ENCODE measurements at regions not wholly inside any gene's neighbourhood (a gene's known extent, or its start where the extent isn't known, plus 50 kb on each side); places are given as distances from the start of the nearest gene placed in this dataset.

DNA sequence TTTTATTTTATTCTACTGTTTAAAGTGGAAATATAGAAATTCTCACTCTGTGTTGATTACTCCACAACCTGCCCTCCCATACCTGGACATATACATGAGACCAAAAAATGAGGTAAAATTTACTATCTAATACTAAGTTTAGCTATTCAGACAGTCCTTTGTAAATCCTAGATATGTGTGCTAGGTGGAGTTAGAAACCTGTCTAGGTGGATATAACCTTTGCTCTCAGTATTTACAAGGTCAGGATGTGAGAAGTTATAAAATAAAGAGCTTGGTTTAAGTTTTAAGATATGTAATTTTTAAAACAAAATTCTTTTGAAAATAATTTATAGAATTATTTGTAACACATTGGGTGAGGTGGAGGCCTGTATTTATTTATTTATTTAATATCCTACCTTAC, 221.5 kb downstream of the PCDH7 start:
- Mint-ChIP-seq H3K4me3 (no peak overlapping the region), H3K36me3 (no peaks in the 10 kb centered on the region), H3K27ac (no peak overlapping the region), H3K27me3 (no peaks in the 10 kb centered on the region), H3K4me1 (no peaks in the 10 kb centered on the region), H3K9me3 (peaks cover 3 to 7% (median 4%) of the 10 kb centered on the region in 3 donors)
- Histone ChIP-seq H3K36me3 (ENCODE audit: control insufficient read depth in 2 of 2, extremely low read depth in 1 of 2, insufficient read depth in 1 of 2, low read length in 1 of 2) (no peaks in the 10 kb centered on the region), H3K27ac (ENCODE audit: low read length) (no peak overlapping the region), H3K27me3 (replicated peaks in 1 of 2; ENCODE audit: control insufficient read depth in 2 of 2, extremely low read depth in 1 of 2, insufficient read depth in 2 of 2, low read length in 1 of 2) (no peaks in the 10 kb centered on the region), H3K4me1 (ENCODE audit: control insufficient read depth in 1 of 2, extremely low read depth in 1 of 2, insufficient read depth in 2 of 2, low read length in 2 of 2) (no peaks in the 10 kb centered on the region), H3K9me3 (no peaks in the 10 kb centered on the region), H3K4me3 (ENCODE audit: control insufficient read depth in 1 of 2, extremely low read depth in 1 of 2, low read length in 1 of 2) (no peak overlapping the region)
- ATAC-seq (replicated peaks in 1 of 4), result no peak
- POLR2A ChIA-PET, result no interaction called here
- DNase-seq, result no peak
- CTCF ChIA-PET, result no interaction called here

DNA sequence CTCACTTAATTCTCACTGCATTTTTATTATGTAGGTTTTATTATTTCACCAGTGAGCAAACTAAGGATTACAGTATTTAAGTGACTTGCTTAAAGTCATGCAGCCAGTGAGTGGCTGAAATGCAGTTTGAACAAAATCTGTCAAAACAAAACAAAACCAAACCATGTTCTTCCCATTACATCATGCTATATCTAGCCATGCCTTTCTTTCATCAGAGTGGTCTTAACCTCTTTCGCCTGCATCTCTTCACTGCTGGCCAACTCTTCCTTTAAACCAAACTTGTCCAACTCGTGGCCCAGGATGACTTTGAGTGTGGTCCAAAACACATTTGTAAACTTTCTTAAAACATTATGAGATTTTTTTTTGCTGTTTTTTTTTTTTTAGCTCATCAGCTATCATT, 223.2 kb downstream of the PCDH7 start:
- H3K27ac Mint-ChIP-seq, result no peak overlapping the region
- POLR2A ChIA-PET, result no interaction called here
- H3K4me3 Mint-ChIP-seq, result no peak overlapping the region
- no peaks in the 10 kb centered on the region for H3K36me3 Mint-ChIP-seq
- ATAC-seq (replicated peaks in 1 of 4) (no peak), DNase-seq (no peak)
- H3K36me3 ChIP-seq (ENCODE audit: control insufficient read depth in 2 of 2, extremely low read depth in 1 of 2, insufficient read depth in 1 of 2, low read length in 1 of 2), result no peaks in the 10 kb centered on the region
- WGBS (ENCODE audit: insufficient coverage), result 100% methylated on average over 1 of the region's 2 CpGs
- no peak overlapping the region for H3K27ac ChIP-seq (ENCODE audit: low read length)
- no peaks in the 10 kb centered on the region for H3K27me3 Mint-ChIP-seq
- no peak overlapping the region for H3K4me3 ChIP-seq (ENCODE audit: control insufficient read depth in 1 of 2, extremely low read depth in 1 of 2, low read length in 1 of 2)
- no peaks in the 10 kb centered on the region for H3K4me1 ChIP-seq (ENCODE audit: control insufficient read depth in 1 of 2, extremely low read depth in 1 of 2, insufficient read depth in 2 of 2, low read length in 2 of 2)
- peaks cover 5 to 9% (median 7%) of the 10 kb centered on the region in 3 donors for H3K9me3 Mint-ChIP-seq
- no peaks in the 10 kb centered on the region for H3K9me3 ChIP-seq
- no peaks in the 10 kb centered on the region for H3K27me3 ChIP-seq (replicated peaks in 1 of 2; ENCODE audit: control insufficient read depth in 2 of 2, extremely low read depth in 1 of 2, insufficient read depth in 2 of 2, low read length in 1 of 2)
- no peaks in the 10 kb centered on the region for H3K4me1 Mint-ChIP-seq
- CTCF ChIA-PET, result interaction anchor here in 1 of 2 donors (0.6 kb wide), 1 partner anchor 46 kb away, joined by 4 read pairs; no protein-coding TSS in a partner anchor

DNA sequence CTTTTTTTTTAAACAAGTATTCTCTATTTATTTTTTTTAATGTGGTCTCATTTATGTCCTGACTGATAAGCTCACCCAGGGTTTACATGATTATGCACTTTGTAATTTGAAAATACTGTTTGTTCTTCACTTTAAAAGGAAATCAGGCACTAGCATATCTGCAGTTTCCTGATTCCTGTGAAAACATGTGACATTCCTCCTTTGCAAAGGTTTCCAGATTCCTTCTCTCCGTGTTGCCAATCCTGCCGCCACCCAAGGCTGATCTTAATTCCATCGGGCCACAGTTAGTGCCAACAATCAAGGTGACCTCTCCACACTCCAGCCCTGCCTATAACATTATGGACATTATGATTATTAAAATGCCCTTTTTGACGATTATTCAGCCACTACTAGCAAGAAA, 225.4 kb downstream of the PCDH7 start:
- Histone ChIP-seq H3K4me3 (ENCODE audit: control insufficient read depth in 1 of 2, extremely low read depth in 1 of 2, low read length in 1 of 2) (no peak overlapping the region), H3K36me3 (ENCODE audit: control insufficient read depth in 2 of 2, extremely low read depth in 1 of 2, insufficient read depth in 1 of 2, low read length in 1 of 2) (no peaks in the 10 kb centered on the region), H3K9me3 (no peaks in the 10 kb centered on the region), H3K27me3 (replicated peaks in 1 of 2; ENCODE audit: control insufficient read depth in 2 of 2, extremely low read depth in 1 of 2, insufficient read depth in 2 of 2, low read length in 1 of 2) (no peaks in the 10 kb centered on the region), H3K27ac (ENCODE audit: low read length) (no peak overlapping the region), H3K4me1 (ENCODE audit: control insufficient read depth in 1 of 2, extremely low read depth in 1 of 2, insufficient read depth in 2 of 2, low read length in 2 of 2) (no peaks in the 10 kb centered on the region)
- WGBS (ENCODE audit: insufficient coverage), result 74% methylated on average over 3 of the region's 4 CpGs
- ChIA-PET POLR2A (no interaction called here), CTCF (no interaction called here)
- Mint-ChIP-seq H3K9me3 (peaks cover 3 to 8% (median 5%) of the 10 kb centered on the region in 3 donors), H3K4me3 (no peak overlapping the region), H3K27ac (no peak overlapping the region), H3K27me3 (no peaks in the 10 kb centered on the region), H3K36me3 (no peaks in the 10 kb centered on the region), H3K4me1 (no peaks in the 10 kb centered on the region)
- ATAC-seq (replicated peaks in 1 of 4) (no peak), DNase-seq (no peak)

DNA sequence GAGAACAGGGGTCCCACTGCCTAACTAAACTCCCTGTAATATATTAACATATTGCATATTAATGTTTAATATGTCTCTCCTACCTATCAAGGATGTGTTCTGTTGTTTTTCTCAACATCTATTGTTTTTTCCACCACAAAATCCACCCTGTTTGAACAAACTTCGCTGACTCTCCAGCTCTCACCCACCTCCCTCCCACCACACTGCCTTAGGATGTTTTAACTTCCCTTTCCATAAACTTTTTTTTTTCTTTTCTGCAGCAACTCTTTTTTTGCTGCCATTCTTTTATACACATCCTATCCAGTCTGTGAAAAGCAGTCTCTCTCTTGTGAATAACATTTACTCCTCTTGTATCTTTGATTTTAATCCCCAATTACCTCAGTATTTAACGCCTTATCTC, 226.1 kb downstream of the PCDH7 start:
- H3K27ac ChIP-seq (ENCODE audit: low read length), result no peak overlapping the region
- no peaks in the 10 kb centered on the region for H3K36me3 ChIP-seq (ENCODE audit: control insufficient read depth in 2 of 2, extremely low read depth in 1 of 2, insufficient read depth in 1 of 2, low read length in 1 of 2)
- WGBS (ENCODE audit: insufficient coverage), result 46% methylated on average over 1 of the region's 2 CpGs
- no peaks in the 10 kb centered on the region for H3K27me3 ChIP-seq (replicated peaks in 1 of 2; ENCODE audit: control insufficient read depth in 2 of 2, extremely low read depth in 1 of 2, insufficient read depth in 2 of 2, low read length in 1 of 2)
- ChIA-PET POLR2A (no interaction called here), CTCF (no interaction called here)
- H3K4me1 ChIP-seq (ENCODE audit: control insufficient read depth in 1 of 2, extremely low read depth in 1 of 2, insufficient read depth in 2 of 2, low read length in 2 of 2), result no peaks in the 10 kb centered on the region
- no peaks in the 10 kb centered on the region for H3K9me3 ChIP-seq
- Mint-ChIP-seq H3K4me3 (no peak overlapping the region), H3K27ac (no peak overlapping the region), H3K27me3 (no peaks in the 10 kb centered on the region), H3K4me1 (no peaks in the 10 kb centered on the region), H3K36me3 (no peaks in the 10 kb centered on the region), H3K9me3 (peaks cover 3 to 8% (median 5%) of the 10 kb centered on the region in 3 donors)
- ATAC-seq (replicated peaks in 1 of 4) (no peak), DNase-seq (no peak)
- no peak overlapping the region for H3K4me3 ChIP-seq (ENCODE audit: control insufficient read depth in 1 of 2, extremely low read depth in 1 of 2, low read length in 1 of 2)

DNA sequence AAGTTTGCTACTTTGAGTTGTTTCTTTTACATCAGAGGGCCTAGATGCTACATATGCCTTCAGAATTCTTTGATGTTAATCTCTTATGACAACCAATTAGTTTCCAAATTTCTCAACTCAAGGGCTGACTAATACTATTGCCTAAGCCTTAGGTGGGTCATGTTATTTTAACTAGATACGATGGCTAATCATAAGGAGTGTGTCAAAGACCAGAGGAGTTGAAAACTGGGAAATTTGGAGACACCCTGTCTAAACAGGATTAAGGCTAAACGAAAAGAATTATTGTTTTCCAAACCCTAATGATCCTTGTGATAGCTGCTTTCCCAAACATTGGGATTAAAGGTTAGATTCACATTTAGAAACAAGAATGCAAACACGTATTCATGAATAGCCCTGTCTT, 228.5 kb downstream of the PCDH7 start:
- Histone ChIP-seq H3K4me1 (ENCODE audit: control insufficient read depth in 1 of 2, extremely low read depth in 1 of 2, insufficient read depth in 2 of 2, low read length in 2 of 2) (no peaks in the 10 kb centered on the region), H3K9me3 (no peaks in the 10 kb centered on the region), H3K27me3 (replicated peaks in 1 of 2; ENCODE audit: control insufficient read depth in 2 of 2, extremely low read depth in 1 of 2, insufficient read depth in 2 of 2, low read length in 1 of 2) (no peaks in the 10 kb centered on the region), H3K36me3 (ENCODE audit: control insufficient read depth in 2 of 2, extremely low read depth in 1 of 2, insufficient read depth in 1 of 2, low read length in 1 of 2) (no peaks in the 10 kb centered on the region), H3K27ac (ENCODE audit: low read length) (no peak overlapping the region), H3K4me3 (ENCODE audit: control insufficient read depth in 1 of 2, extremely low read depth in 1 of 2, low read length in 1 of 2) (no peak overlapping the region)
- no peaks in the 10 kb centered on the region for H3K4me1 Mint-ChIP-seq
- H3K4me3 Mint-ChIP-seq, result no peak overlapping the region
- ATAC-seq (replicated peaks in 1 of 4) (no peak), DNase-seq (no peak)
- ChIA-PET POLR2A (interaction anchor here in 1 of 2 donors (0.6 kb wide), 1 partner anchor 720 kb away, joined by 3 read pairs; no protein-coding TSS in a partner anchor), CTCF (no interaction called here)
- no peaks in the 10 kb centered on the region for H3K27me3 Mint-ChIP-seq
- no peaks in the 10 kb centered on the region for H3K36me3 Mint-ChIP-seq
- H3K27ac Mint-ChIP-seq, result no peak overlapping the region
- WGBS (ENCODE audit: insufficient coverage), result no CpG with 5 or more reads among the region's 3 CpGs
- H3K9me3 Mint-ChIP-seq, result peaks cover 3 to 8% (median 5%) of the 10 kb centered on the region in 3 donors

DNA sequence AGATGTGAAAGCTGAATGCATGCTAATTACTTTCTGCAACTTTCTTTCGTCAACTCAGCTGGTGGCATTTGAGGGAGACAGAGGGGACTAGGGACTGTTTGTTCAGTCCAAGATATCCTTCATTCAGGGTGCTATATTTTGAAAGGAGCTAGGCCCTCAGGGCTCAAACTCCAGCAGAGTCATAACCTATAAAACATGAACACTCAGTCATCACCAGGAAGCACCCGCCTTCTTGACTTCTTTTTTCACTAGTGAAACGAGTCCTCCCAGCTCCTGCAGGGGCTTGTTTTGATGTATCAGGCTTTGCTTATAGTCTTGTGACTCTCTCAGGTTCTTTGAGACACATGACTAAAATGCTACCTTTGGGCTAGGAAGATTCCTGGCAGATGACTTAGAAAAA, 230.6 kb downstream of the PCDH7 start:
- Mint-ChIP-seq H3K36me3 (no peaks in the 10 kb centered on the region), H3K9me3 (peaks cover 5 to 7% (median 6%) of the 10 kb centered on the region in 3 donors), H3K4me3 (no peak overlapping the region), H3K27me3 (no peaks in the 10 kb centered on the region), H3K27ac (no peak overlapping the region), H3K4me1 (no peaks in the 10 kb centered on the region)
- Histone ChIP-seq H3K4me3 (ENCODE audit: control insufficient read depth in 1 of 2, extremely low read depth in 1 of 2, low read length in 1 of 2) (no peak overlapping the region), H3K27me3 (replicated peaks in 1 of 2; ENCODE audit: control insufficient read depth in 2 of 2, extremely low read depth in 1 of 2, insufficient read depth in 2 of 2, low read length in 1 of 2) (no peaks in the 10 kb centered on the region), H3K4me1 (ENCODE audit: control insufficient read depth in 1 of 2, extremely low read depth in 1 of 2, insufficient read depth in 2 of 2, low read length in 2 of 2) (no peaks in the 10 kb centered on the region), H3K9me3 (no peaks in the 10 kb centered on the region), H3K27ac (ENCODE audit: low read length) (no peak overlapping the region), H3K36me3 (ENCODE audit: control insufficient read depth in 2 of 2, extremely low read depth in 1 of 2, insufficient read depth in 1 of 2, low read length in 1 of 2) (no peaks in the 10 kb centered on the region)
- ATAC-seq (replicated peaks in 1 of 4) (no peak), DNase-seq (no peak)
- WGBS (ENCODE audit: insufficient coverage), result no CpG with 5 or more reads among the region's 3 CpGs
- CTCF ChIA-PET, result no interaction called here
- POLR2A ChIA-PET, result no interaction called here

DNA sequence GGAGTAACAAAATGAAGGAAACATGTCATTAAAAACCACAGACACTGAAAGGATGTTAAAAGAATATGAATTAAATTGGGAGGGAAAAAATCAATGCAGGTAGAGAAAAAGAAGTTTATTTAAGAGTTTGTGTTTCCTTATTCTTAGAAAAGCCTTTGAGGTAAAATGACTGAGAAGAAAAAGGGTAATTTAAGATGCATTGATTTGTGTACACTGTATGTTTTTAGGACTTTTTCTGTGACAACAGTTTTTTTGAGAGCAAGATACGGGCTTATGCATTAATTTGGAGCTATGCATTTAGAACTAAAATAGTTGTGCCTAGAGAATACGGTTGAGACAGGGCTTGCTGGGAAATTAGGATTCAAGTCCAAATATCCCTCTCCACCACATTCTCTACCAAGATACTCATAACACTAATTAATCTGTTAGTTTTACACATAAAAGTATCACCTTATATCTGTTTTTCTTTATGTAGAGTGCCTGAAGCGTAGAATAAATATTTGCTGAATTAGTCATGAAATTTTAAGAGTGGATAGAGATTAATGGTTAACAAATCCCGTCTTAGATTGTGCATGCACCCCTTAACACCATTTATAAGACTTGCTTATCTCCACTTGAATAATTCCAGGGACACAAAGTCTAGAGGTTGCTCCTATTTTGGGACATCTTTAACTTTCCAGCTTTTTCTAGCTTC, 232.5 kb downstream of the PCDH7 start:
- Mint-ChIP-seq H3K9me3 (peaks cover 0 to 6% (median 5%) of the 10 kb centered on the region in 3 donors), H3K4me1 (no peaks in the 10 kb centered on the region), H3K4me3 (no peak overlapping the region), H3K27me3 (no peaks in the 10 kb centered on the region), H3K27ac (no peak overlapping the region), H3K36me3 (no peaks in the 10 kb centered on the region)
- ATAC-seq (replicated peaks in 1 of 4) (no peak), DNase-seq (no peak)
- Histone ChIP-seq H3K27me3 (replicated peaks in 1 of 2; ENCODE audit: control insufficient read depth in 2 of 2, extremely low read depth in 1 of 2, insufficient read depth in 2 of 2, low read length in 1 of 2) (no peaks in the 10 kb centered on the region), H3K9me3 (no peaks in the 10 kb centered on the region), H3K4me1 (ENCODE audit: control insufficient read depth in 1 of 2, extremely low read depth in 1 of 2, insufficient read depth in 2 of 2, low read length in 2 of 2) (no peaks in the 10 kb centered on the region), H3K27ac (ENCODE audit: low read length) (no peak overlapping the region), H3K36me3 (ENCODE audit: control insufficient read depth in 2 of 2, extremely low read depth in 1 of 2, insufficient read depth in 1 of 2, low read length in 1 of 2) (no peaks in the 10 kb centered on the region), H3K4me3 (ENCODE audit: control insufficient read depth in 1 of 2, extremely low read depth in 1 of 2, low read length in 1 of 2) (no peak overlapping the region)
- POLR2A ChIA-PET, result no interaction called here
- WGBS (ENCODE audit: insufficient coverage), result no CpG with 5 or more reads among the region's 4 CpGs
- CTCF ChIA-PET, result no interaction called here
